ENCODE measurements at regions not wholly inside any gene's neighbourhood (a gene's known extent, or its start where the extent isn't known, plus 50 kb on each side); places are given as distances from the start of the nearest gene placed in this dataset.

DNA sequence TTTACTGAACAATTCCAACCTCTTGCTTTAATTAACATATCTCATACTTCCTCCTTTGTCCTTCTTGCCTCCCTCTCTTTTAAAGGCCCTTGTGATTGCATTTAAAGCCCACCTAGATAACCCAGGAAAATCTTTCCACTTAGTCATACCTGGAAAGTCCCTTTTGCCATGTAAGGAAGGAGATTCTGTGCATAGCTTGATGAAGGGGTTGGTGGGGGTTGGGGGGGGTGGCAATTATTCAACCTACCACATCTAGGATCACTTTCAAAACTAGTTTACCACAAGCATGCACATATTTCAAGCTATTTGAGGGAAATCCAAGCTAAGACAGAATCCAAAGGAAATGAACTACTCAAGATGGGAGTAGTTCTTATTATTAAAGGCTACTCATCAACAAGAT, 249.1 kb upstream of the PTBP2 start:
- TF ChIP-seq CTCF (conservative IDR thresholded peaks at IDR 0.05) (no peak), EZH2 (IDR thresholded peaks at IDR 0.05; ENCODE audit: low read depth) (no peak)

All from PC-9 (cell line).